Activated CD4-positive, alpha-beta T cell treated with anti-CD3 and anti-CD28 coated beads, Interleukin-2, amount 50 U/mL, for 1 hour (primary cell): ENCODE measurements at regions not wholly inside any gene's neighbourhood (a gene's known extent, or its start where the extent isn't known, plus 50 kb on each side); places are given as distances from the start of the nearest gene placed in this dataset.
"Not testable (repeated sequence)": the region's sequence is repeated elsewhere in the genome, so short reads cannot be mapped to it uniquely, and the experiment has no call there.

Source experiments
- DNase-seq: peaks from one replicate; pipeline ENCODE4 v3.0.0-alpha.2; 2020

- peak; percentile 56 for DNase-seq
These were observed 53.9 kb downstream of the OTOR start for GRCh38 chr20:16801919-16802651.

- no peak for DNase-seq
These were observed 54.4 kb downstream of the OTOR start for GRCh38 chr20:16802652-16802935.

GRCh38 chr20:16803965-16804792, 56.0 kb downstream of the OTOR start:
- DNase-seq: peak; percentile 22

GRCh38 chr20:16804793-16805187, 56.6 kb downstream of the OTOR start:
- no peak for DNase-seq

- no peak for DNase-seq
These were observed 57.9 kb downstream of the OTOR start for GRCh38 chr20:16806061-16806460.

- no peak for DNase-seq
These were observed 58.7 kb downstream of the OTOR start for GRCh38 chr20:16806886-16807285.

- DNase-seq: no peak
These were observed 60.6 kb downstream of the OTOR start for GRCh38 chr20:16808796-16809195.

- DNase-seq: no peak
These were observed 62.1 kb downstream of the OTOR start for GRCh38 chr20:16810216-16810615.

GRCh38 chr20:16816192-16816591, 68.0 kb downstream of the OTOR start:
- DNase-seq: no peak

- DNase-seq: no peak
These were observed 71.3 kb downstream of the OTOR start for GRCh38 chr20:16819483-16819882.

- DNase-seq: no peak
These were observed 73.3 kb downstream of the OTOR start for GRCh38 chr20:16821211-16822089.

GRCh38 chr20:16824664-16825063, 76.5 kb downstream of the OTOR start:
- DNase-seq: no peak

- DNase-seq: no peak
These were observed 80.6 kb downstream of the OTOR start for GRCh38 chr20:16828666-16829305.

- DNase-seq: not testable (repeated sequence)
These were observed 87.5 kb downstream of the OTOR start for GRCh38 chr20:16835690-16836089.

GRCh38 chr20:16842486-16843120, 94.4 kb downstream of the OTOR start:
- DNase-seq: no peak

GRCh38 chr20:16844406-16844805, 96.2 kb downstream of the OTOR start:
- no peak for DNase-seq

- DNase-seq: no peak
These were observed 97.8 kb downstream of the OTOR start for GRCh38 chr20:16846006-16846405.

- DNase-seq: no peak
These were observed 99.9 kb downstream of the OTOR start for GRCh38 chr20:16848061-16848460.

GRCh38 chr20:16848526-16848925, 100.4 kb downstream of the OTOR start:
- no peak for DNase-seq

GRCh38 chr20:16860914-16861313, 112.8 kb downstream of the OTOR start:
- no peak for DNase-seq

- DNase-seq: no peak
These were observed 113.5 kb downstream of the OTOR start for GRCh38 chr20:16861708-16862107.

- DNase-seq: no peak
These were observed 115.1 kb downstream of the OTOR start for GRCh38 chr20:16863303-16863702.

GRCh38 chr20:16864069-16864468, 115.9 kb downstream of the OTOR start:
- DNase-seq: no peak
